HEK293 (cell line): ENCODE measurements at regions not wholly inside any gene's neighbourhood (a gene's known extent, or its start where the extent isn't known, plus 50 kb on each side); places are given as distances from the start of the nearest gene placed in this dataset.

Source experiments
- CTCF ChIA-PET: fragments of 350-600 bp; formaldehyde crosslinking; extraction: SDS; loops from one replicate; lab custom pipeline; 2021; ENCODE audit warnings: antibody characterized with exemption; lab: Yijun Ruan, JAX
- POLR2A ChIA-PET: fragments of 300-600 bp; formaldehyde crosslinking; extraction: SDS; loops from one replicate; lab custom pipeline; 2020; ENCODE audit warnings: antibody characterized with exemption, inconsistent platforms; lab: Yijun Ruan, JAX
- H3K27ac ChIP-seq: fragments of 200-500 bp; sonication (Bioruptor generic); 2 replicates; pipeline ENCODE4 v1.5.1; 2014; ENCODE audit warnings: low read depth, low read length, control low read depth, inconsistent platforms; ENCODE audit errors: extremely low read depth
- H3K36me3 ChIP-seq, 2 experiments: fragments of 200-500 bp in 1 of 2; sonication (Bioruptor generic) in 1 of 2; 1 replicate in 1 of 2; 2 replicates in 1 of 2; pipeline ENCODE4 v1.5.1; 2014 to 2017; ENCODE audit warnings: inconsistent platforms in 2 of 2, low read length in 2 of 2; ENCODE audit not compliant: control insufficient read depth in 2 of 2, insufficient read depth in 1 of 2
- H3K4me1 ChIP-seq: fragments of 200-500 bp; sonication (Bioruptor generic); 2 replicates; pipeline ENCODE4 v1.5.1; 2014; ENCODE audit warnings: mild to moderate bottlenecking, low read length, inconsistent platforms; ENCODE audit not compliant: control insufficient read depth, insufficient read depth
- H3K4me3 ChIP-seq: 2 replicates; pipeline ENCODE4 v1.5.1; 2011; ENCODE audit warnings: low read depth, mild to moderate bottlenecking, control low read depth, low read length, moderate library complexity
- H3K9me3 ChIP-seq: fragments of 200-500 bp; sonication (Bioruptor generic); 2 replicates; pipeline ENCODE4 v1.5.1; 2014; ENCODE audit warnings: low read depth, low read length, inconsistent platforms; ENCODE audit not compliant: control insufficient read depth, insufficient read depth
- ATF2 ChIP-seq: fragments of 450-650 bp; formaldehyde crosslinking; IDR thresholded peaks from 2 replicates; pipeline ENCODE4 v1.5.1; 2016; ENCODE audit warnings: missing biosample characterization, missing genetic modification characterization, low read depth
- FEZF1 ChIP-seq: fragments of 450-650 bp; formaldehyde crosslinking; IDR thresholded peaks from 2 replicates; pipeline ENCODE4 v1.5.1; 2016; ENCODE audit warnings: missing biosample characterization, missing genetic modification characterization
- HIC1 ChIP-seq: fragments of 450-650 bp; formaldehyde crosslinking; IDR thresholded peaks from 2 replicates; pipeline ENCODE4 v1.5.1; 2016; ENCODE audit warnings: missing biosample characterization, missing genetic modification characterization
- KLF16 ChIP-seq: fragments of 450-650 bp; formaldehyde crosslinking; IDR thresholded peaks from 2 replicates; pipeline ENCODE4 v1.5.1; 2017; ENCODE audit warnings: missing biosample characterization, missing genetic modification characterization
- KLF8 ChIP-seq: fragments of 450-650 bp; formaldehyde crosslinking; IDR thresholded peaks from 2 replicates; pipeline ENCODE4 v1.5.1; 2016; ENCODE audit warnings: missing biosample characterization, missing genetic modification characterization
- RBAK ChIP-seq: fragments of 450-650 bp; formaldehyde crosslinking; IDR thresholded peaks from 2 replicates; pipeline ENCODE4 v1.5.1; 2016; ENCODE audit warnings: missing biosample characterization, missing genetic modification characterization
- WT1 ChIP-seq: fragments of 450-650 bp; formaldehyde crosslinking; IDR thresholded peaks from 2 replicates; pipeline ENCODE4 v1.5.1; 2016; ENCODE audit warnings: missing biosample characterization, missing genetic modification characterization
- ZBTB17 ChIP-seq: fragments of 450-650 bp; formaldehyde crosslinking; IDR thresholded peaks from 2 replicates; pipeline ENCODE4 v1.5.1; 2016; ENCODE audit warnings: missing biosample characterization, missing genetic modification characterization
- ZBTB44 ChIP-seq: fragments of 450-650 bp; IDR thresholded peaks from 2 replicates; pipeline ENCODE4 v1.5.1; 2018; ENCODE audit warnings: missing biosample characterization, mild to moderate bottlenecking, missing genetic modification characterization
- ZBTB8A ChIP-seq: fragments of 450-650 bp; formaldehyde crosslinking; IDR thresholded peaks from 2 replicates; pipeline ENCODE4 v1.5.1; 2016; ENCODE audit warnings: missing biosample characterization, missing genetic modification characterization
- ZIC2 ChIP-seq: fragments of 450-650 bp; formaldehyde crosslinking; IDR thresholded peaks from 2 replicates; pipeline ENCODE4 v1.5.1; 2016; ENCODE audit warnings: missing biosample characterization, missing genetic modification characterization
- ZNF155 ChIP-seq: fragments of 450-650 bp; formaldehyde crosslinking; IDR thresholded peaks from 2 replicates; pipeline ENCODE4 v1.5.1; 2016; ENCODE audit warnings: missing biosample characterization, missing genetic modification characterization
- ZNF169 ChIP-seq: fragments of 450-650 bp; formaldehyde crosslinking; IDR thresholded peaks from 2 replicates; pipeline ENCODE4 v1.5.1; 2016; ENCODE audit warnings: missing biosample characterization, missing genetic modification characterization
- ZNF248 ChIP-seq: fragments of 450-650 bp; formaldehyde crosslinking; IDR thresholded peaks from 2 replicates; pipeline ENCODE4 v1.5.1; 2017; ENCODE audit warnings: missing biosample characterization, missing genetic modification characterization
- ZNF311 ChIP-seq: fragments of 450-650 bp; formaldehyde crosslinking; IDR thresholded peaks from 2 replicates; pipeline ENCODE4 v1.5.1; 2017; ENCODE audit warnings: missing biosample characterization, missing genetic modification characterization, borderline replicate concordance
- ZNF335 ChIP-seq: fragments of 450-650 bp; formaldehyde crosslinking; conservative IDR thresholded peaks from 2 replicates; pipeline ENCODE4 v1.5.1; 2016; ENCODE audit warnings: missing biosample characterization, missing genetic modification characterization
- ZNF366 ChIP-seq: fragments of 450-650 bp; formaldehyde crosslinking; conservative IDR thresholded peaks from 2 replicates; pipeline ENCODE4 v1.5.1; 2016; ENCODE audit warnings: missing biosample characterization, missing genetic modification characterization
- ZNF433 ChIP-seq: fragments of 450-650 bp; formaldehyde crosslinking; IDR thresholded peaks from 2 replicates; pipeline ENCODE4 v1.5.1; 2016; ENCODE audit warnings: missing biosample characterization, missing genetic modification characterization, low read depth
- ZNF544 ChIP-seq: fragments of 450-650 bp; formaldehyde crosslinking; IDR thresholded peaks from 2 replicates; pipeline ENCODE4 v1.5.0; 2017; ENCODE audit warnings: missing biosample characterization, missing genetic modification characterization
- ZNF596 ChIP-seq: fragments of 450-650 bp; IDR thresholded peaks from 2 replicates; pipeline ENCODE4 v1.5.0; 2018; ENCODE audit warnings: missing biosample characterization, mild to moderate bottlenecking, missing genetic modification characterization, moderate library complexity
- ZNF654 ChIP-seq: fragments of 450-650 bp; formaldehyde crosslinking; IDR thresholded peaks from 2 replicates; pipeline ENCODE4 v1.5.1; 2016; ENCODE audit warnings: low read depth, missing biosample characterization, missing genetic modification characterization
- ZNF658 ChIP-seq: fragments of 450-650 bp; formaldehyde crosslinking; IDR thresholded peaks from 2 replicates; pipeline ENCODE4; 2016; ENCODE audit warnings: missing biosample characterization, missing genetic modification characterization
- ZNF776 ChIP-seq: fragments of 450-650 bp; formaldehyde crosslinking; IDR thresholded peaks from 2 replicates; pipeline ENCODE4 v1.5.0; 2017; ENCODE audit warnings: missing biosample characterization, missing genetic modification characterization, borderline replicate concordance
- ZNF777 ChIP-seq: fragments of 450-650 bp; formaldehyde crosslinking; IDR thresholded peaks from 2 replicates; pipeline ENCODE4 v1.5.1; 2017; ENCODE audit warnings: missing biosample characterization, missing genetic modification characterization, borderline replicate concordance
- ZNF843 ChIP-seq: fragments of 450-650 bp; formaldehyde crosslinking; IDR thresholded peaks from 2 replicates; pipeline ENCODE4 v1.5.1; 2016; ENCODE audit warnings: missing biosample characterization, missing genetic modification characterization
- ZSCAN23 ChIP-seq: fragments of 450-650 bp; formaldehyde crosslinking; IDR thresholded peaks from 2 replicates; pipeline ENCODE4 v1.5.1; 2016; ENCODE audit warnings: missing biosample characterization, missing genetic modification characterization
- TF ChIP-seq, protein P1 (sequence below): fragments of 450-650 bp; formaldehyde crosslinking; IDR thresholded peaks from 2 replicates; pipeline ENCODE4 v1.5.1; 2016; ENCODE audit warnings: missing biosample characterization, missing genetic modification characterization
- TF ChIP-seq, protein P2 (sequence below): fragments of 450-650 bp; formaldehyde crosslinking; IDR thresholded peaks from 2 replicates; pipeline ENCODE4 v1.5.1; 2016; ENCODE audit warnings: missing biosample characterization, missing genetic modification characterization

DNA sequence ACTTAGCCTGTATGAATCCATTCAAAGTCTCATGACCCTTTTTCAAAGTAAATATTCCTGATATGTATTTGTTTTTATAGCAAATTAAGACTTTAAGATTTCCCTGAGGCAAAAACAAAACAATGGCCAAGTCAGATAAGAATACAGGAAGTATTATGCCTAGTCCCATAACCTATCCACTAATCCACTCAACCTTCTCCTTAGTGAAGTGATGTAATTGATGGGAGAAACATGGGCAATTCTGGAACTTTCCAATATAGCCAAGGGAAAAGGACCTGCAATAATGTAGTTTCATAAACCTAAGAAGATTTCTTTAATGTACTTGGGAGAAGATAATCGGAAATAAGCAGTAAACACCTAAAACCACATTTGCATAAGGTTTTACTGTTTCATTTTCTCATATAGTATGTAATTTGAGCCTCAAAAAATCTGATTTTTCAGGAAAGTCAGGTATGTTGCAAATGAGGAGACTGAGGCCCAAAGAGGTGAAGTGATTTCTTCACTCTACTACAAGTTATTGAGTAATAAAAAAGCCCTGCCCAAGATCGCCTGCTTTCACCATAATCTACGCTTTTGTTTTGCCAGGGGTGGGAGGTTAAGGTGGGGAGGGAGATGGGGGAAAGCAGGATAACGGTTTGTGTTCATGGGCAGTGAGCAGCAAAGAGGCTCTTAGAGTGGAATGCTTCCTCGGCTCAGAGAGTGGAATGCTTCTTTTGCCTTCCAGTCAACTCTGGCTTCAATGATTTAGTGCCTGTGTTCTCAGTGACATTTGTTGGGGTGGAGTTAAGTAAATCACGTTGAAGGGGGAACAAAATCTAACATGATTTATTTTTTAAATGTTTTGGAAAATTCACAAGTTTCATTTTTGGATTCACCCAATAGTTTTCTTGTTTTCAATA is 95.0 kb upstream of the FNDC3B start:
- H3K36me3 ChIP-seq = no peaks in the 10 kb centered on the region
- H3K27ac ChIP-seq = no peak overlapping the region
- no peak overlapping the region for H3K4me3 ChIP-seq
- H3K9me3 ChIP-seq = no peaks in the 10 kb centered on the region
- POLR2A ChIA-PET = no interaction called here
- CTCF ChIA-PET = no interaction called here
- H3K4me1 ChIP-seq = no peaks in the 10 kb centered on the region; the same call in 1 of the 2 replicates
- TF ChIP-seq FEZF1 = peak; percentile 68
- no peak for TF ChIP-seq HIC1 (tag by site-specific recombination)
- no peak for TF ChIP-seq KLF16
- TF ChIP-seq ZNF776 (tag by site-specific recombination) = no peak
- TF ChIP-seq ZNF433 = no peak
- TF ChIP-seq ZNF777 (tag by site-specific recombination) = no peak
- TF ChIP-seq ZNF366 = no peak
- TF ChIP-seq ZIC2 (tag by site-specific recombination) = no peak
- no peak for TF ChIP-seq KLF8 (tag by site-specific recombination)
- no peak for TF ChIP-seq ZNF544 (tag by site-specific recombination)
- 0 out of 2 replicates have a peak, but pooled peaks have one; percentile 27 for TF ChIP-seq ZNF335 (tag by site-specific recombination)
- TF ChIP-seq ZBTB44 (tag by site-specific recombination) = 0 out of 2 replicates have a peak, but pooled peaks have one; percentile 6
- no peak for TF ChIP-seq ZNF155 (tag by site-specific recombination)
- no peak for TF ChIP-seq ZBTB8A (tag by site-specific recombination)
- TF ChIP-seq, protein P1, sequence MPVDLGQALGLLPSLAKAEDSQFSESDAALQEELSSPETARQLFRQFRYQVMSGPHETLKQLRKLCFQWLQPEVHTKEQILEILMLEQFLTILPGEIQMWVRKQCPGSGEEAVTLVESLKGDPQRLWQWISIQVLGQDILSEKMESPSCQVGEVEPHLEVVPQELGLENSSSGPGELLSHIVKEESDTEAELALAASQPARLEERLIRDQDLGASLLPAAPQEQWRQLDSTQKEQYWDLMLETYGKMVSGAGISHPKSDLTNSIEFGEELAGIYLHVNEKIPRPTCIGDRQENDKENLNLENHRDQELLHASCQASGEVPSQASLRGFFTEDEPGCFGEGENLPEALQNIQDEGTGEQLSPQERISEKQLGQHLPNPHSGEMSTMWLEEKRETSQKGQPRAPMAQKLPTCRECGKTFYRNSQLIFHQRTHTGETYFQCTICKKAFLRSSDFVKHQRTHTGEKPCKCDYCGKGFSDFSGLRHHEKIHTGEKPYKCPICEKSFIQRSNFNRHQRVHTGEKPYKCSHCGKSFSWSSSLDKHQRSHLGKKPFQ = no peak
- no peak for TF ChIP-seq ZNF248 (tag by site-specific recombination)
- TF ChIP-seq WT1 (tag by site-specific recombination) = no peak
- TF ChIP-seq, protein P2, sequence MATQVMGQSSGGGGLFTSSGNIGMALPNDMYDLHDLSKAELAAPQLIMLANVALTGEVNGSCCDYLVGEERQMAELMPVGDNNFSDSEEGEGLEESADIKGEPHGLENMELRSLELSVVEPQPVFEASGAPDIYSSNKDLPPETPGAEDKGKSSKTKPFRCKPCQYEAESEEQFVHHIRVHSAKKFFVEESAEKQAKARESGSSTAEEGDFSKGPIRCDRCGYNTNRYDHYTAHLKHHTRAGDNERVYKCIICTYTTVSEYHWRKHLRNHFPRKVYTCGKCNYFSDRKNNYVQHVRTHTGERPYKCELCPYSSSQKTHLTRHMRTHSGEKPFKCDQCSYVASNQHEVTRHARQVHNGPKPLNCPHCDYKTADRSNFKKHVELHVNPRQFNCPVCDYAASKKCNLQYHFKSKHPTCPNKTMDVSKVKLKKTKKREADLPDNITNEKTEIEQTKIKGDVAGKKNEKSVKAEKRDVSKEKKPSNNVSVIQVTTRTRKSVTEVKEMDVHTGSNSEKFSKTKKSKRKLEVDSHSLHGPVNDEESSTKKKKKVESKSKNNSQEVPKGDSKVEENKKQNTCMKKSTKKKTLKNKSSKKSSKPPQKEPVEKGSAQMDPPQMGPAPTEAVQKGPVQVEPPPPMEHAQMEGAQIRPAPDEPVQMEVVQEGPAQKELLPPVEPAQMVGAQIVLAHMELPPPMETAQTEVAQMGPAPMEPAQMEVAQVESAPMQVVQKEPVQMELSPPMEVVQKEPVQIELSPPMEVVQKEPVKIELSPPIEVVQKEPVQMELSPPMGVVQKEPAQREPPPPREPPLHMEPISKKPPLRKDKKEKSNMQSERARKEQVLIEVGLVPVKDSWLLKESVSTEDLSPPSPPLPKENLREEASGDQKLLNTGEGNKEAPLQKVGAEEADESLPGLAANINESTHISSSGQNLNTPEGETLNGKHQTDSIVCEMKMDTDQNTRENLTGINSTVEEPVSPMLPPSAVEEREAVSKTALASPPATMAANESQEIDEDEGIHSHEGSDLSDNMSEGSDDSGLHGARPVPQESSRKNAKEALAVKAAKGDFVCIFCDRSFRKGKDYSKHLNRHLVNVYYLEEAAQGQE (tag by site-specific recombination) = no peak
- no peak for TF ChIP-seq ZNF311 (tag by site-specific recombination)
- TF ChIP-seq ZBTB17 (tag by site-specific recombination) = peak; percentile 39; the same call in 1 of the 2 replicates
- TF ChIP-seq ZNF654 (tag by site-specific recombination) = no peak
- TF ChIP-seq ZSCAN23 (tag by site-specific recombination) = no peak
- TF ChIP-seq ZNF843 = peak; percentile 56; the same call in 1 of the 2 replicates
- no peak for TF ChIP-seq ZNF658 (tag by site-specific recombination)
- no peak for TF ChIP-seq RBAK (tag by site-specific recombination)
- no peak for TF ChIP-seq ZNF596
- no peak for TF ChIP-seq ZNF169 (tag by site-specific recombination)
- TF ChIP-seq ATF2 = 0 out of 2 replicates have a peak, but pooled peaks have one; percentile 56
